Tibial artery (tissue), 4 donors: ENCODE measurements at regions not wholly inside any gene's neighbourhood (a gene's known extent, or its start where the extent isn't known, plus 50 kb on each side); places are given as distances from the start of the nearest gene placed in this dataset.

ENCODE experiments used
- DNase-seq, 2 donors: peaks; one replicate each; pipeline ENCODE4 v3.0.0-alpha.2; 2019
- H3K27ac ChIP-seq, 2 donors: fragments of 200-600 bp; sonication (generic) in 1 of 2; 1 replicate in 1 of 2; 2 replicates in 1 of 2; pipeline ENCODE4 v1.5.1; 2018 to 2019; ENCODE audit warnings: mild to moderate bottlenecking in 1 of 2
- H3K27me3 ChIP-seq, 2 donors: fragments of 200-600 bp; sonication (generic) in 1 of 2; one replicate each; pipeline versions ENCODE4 v1.5.1 to v1.6.0; 2016 to 2019
- H3K36me3 ChIP-seq, 3 donors: fragments of 200-600 bp; sonication (generic) in 2 of 3; one replicate each; pipeline ENCODE4 v1.5.1; 2016 to 2019; ENCODE audit warnings: mild to moderate bottlenecking in 2 of 3
- H3K4me1 ChIP-seq, 4 donors: fragments of 200-600 bp; sonication (generic) in 2 of 4; 1 replicate in 3 of 4; 2 replicates in 1 of 4; pipeline ENCODE4 v1.5.1; 2016 to 2019
- H3K4me3 ChIP-seq, 2 donors: fragments of 200-600 bp; sonication (generic) in 1 of 2; 1 replicate in 1 of 2; 2 replicates in 1 of 2; pipeline ENCODE4 v1.5.1; 2018 to 2019; ENCODE audit warnings: mild to moderate bottlenecking in 2 of 2
- H3K9me3 ChIP-seq, 3 donors: fragments of 200-600 bp; sonication (generic) in 1 of 3; one replicate each; pipeline ENCODE4 v1.5.1; 2016 to 2019
- CTCF ChIP-seq, 2 experiments: fragments of 200-600 bp in 1 of 2; fragments of 450-650 bp in 1 of 2; IDR thresholded peaks; one replicate each; pipeline ENCODE4 v1.5.1; 2017 to 2019; ENCODE audit warnings: antibody characterized with exemption in 2 of 2, mild to moderate bottlenecking in 1 of 2, moderate library complexity in 1 of 2
- intact Hi-C: fragments of 100-400 bp; cut with DNase I; formaldehyde crosslinking; loops from one replicate; pipeline ENCODE4 v1.15.0; 2023; ENCODE audit warnings: low total_unique reads

- Histone ChIP-seq H3K4me1 (no peaks in the 10 kb centered on the region), H3K36me3 (no peaks in the 10 kb centered on the region), H3K27ac (no peak overlapping the region), H3K27me3 (no peaks in the 10 kb centered on the region), H3K4me3 (no peak overlapping the region), H3K9me3 (no peaks in the 10 kb centered on the region)
- DNase-seq: no peak
- no peak for TF ChIP-seq CTCF (IDR thresholded peaks at IDR 0.05)
- intact Hi-C loops: no loop called here
These were observed 306.8 kb upstream of the ATP11B start for GRCh38 chr3:182486463-182486862.

- H3K27ac ChIP-seq: no peak overlapping the region
- H3K4me3 ChIP-seq: no peak overlapping the region
- H3K36me3 ChIP-seq: no peaks in the 10 kb centered on the region
- no peak for DNase-seq
- no peaks in the 10 kb centered on the region for H3K27me3 ChIP-seq
- no peak for TF ChIP-seq CTCF (IDR thresholded peaks at IDR 0.05)
- H3K9me3 ChIP-seq: no peaks in the 10 kb centered on the region
- no peaks in the 10 kb centered on the region for H3K4me1 ChIP-seq
- intact Hi-C loops: no loop called here
These were observed 306.2 kb upstream of the ATP11B start for GRCh38 chr3:182487143-182487542.

GRCh38 chr3:182487611-182488010, 305.7 kb upstream of the ATP11B start:
- H3K36me3 ChIP-seq: no peaks in the 10 kb centered on the region
- H3K9me3 ChIP-seq: no peaks in the 10 kb centered on the region
- H3K4me3 ChIP-seq: no peak overlapping the region
- H3K27me3 ChIP-seq: no peaks in the 10 kb centered on the region
- intact Hi-C loops: no loop called here
- H3K27ac ChIP-seq: no peak overlapping the region
- TF ChIP-seq CTCF (IDR thresholded peaks at IDR 0.05): no peak
- H3K4me1 ChIP-seq: no peaks in the 10 kb centered on the region
- no peak for DNase-seq

GRCh38 chr3:182490596-182491491, 302.5 kb upstream of the ATP11B start:
- Histone ChIP-seq H3K27ac (no peak overlapping the region), H3K4me3 (no peak overlapping the region), H3K27me3 (no peaks in the 10 kb centered on the region), H3K36me3 (no peaks in the 10 kb centered on the region), H3K9me3 (no peaks in the 10 kb centered on the region), H3K4me1 (no peaks in the 10 kb centered on the region)
- no peak for TF ChIP-seq CTCF (IDR thresholded peaks at IDR 0.05)
- DNase-seq: no peak
- intact Hi-C loops: no loop called here

- TF ChIP-seq CTCF (IDR thresholded peaks at IDR 0.05): no peak
- DNase-seq: no peak
- no peaks in the 10 kb centered on the region for H3K27me3 ChIP-seq
- H3K27ac ChIP-seq: no peak overlapping the region
- no peaks in the 10 kb centered on the region for H3K36me3 ChIP-seq
- intact Hi-C loops: no loop called here
- no peaks in the 10 kb centered on the region for H3K4me1 ChIP-seq
- no peaks in the 10 kb centered on the region for H3K9me3 ChIP-seq
- no peak overlapping the region for H3K4me3 ChIP-seq
These were observed 301.7 kb upstream of the ATP11B start for GRCh38 chr3:182491577-182491976.
